MV-4-11 (cell line): ENCODE measurements at regions not wholly inside any gene's neighbourhood (a gene's known extent, or its start where the extent isn't known, plus 50 kb on each side); places are given as distances from the start of the nearest gene placed in this dataset.
"Not testable (repeated sequence)": the region's sequence is repeated elsewhere in the genome, so short reads cannot be mapped to it uniquely, and the experiment has no call there.

ENCODE experiments used
- DNase-seq: peaks from one replicate; lab custom pipeline; 2025; lab: John Stamatoyannopoulos, UW

DNA sequence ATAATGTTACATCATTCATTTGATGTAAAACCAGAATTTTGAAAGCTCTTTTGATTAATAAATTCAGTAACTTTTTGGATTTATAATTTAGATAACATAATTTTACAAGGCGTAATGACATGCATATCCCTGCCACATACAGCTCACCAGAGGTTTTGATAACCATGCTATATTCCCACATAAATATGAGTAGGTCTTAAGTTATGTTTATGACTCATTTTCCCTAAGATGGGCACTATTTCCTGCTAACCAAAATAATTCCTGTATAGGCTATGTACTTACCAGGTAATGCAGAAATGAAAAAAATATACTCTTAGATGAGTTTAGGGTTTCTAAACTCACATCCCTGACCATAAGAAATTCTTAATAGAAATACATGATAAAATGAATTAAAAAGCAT, 93.9 kb upstream of the EDIL3 start:
- no peak for DNase-seq

DNA sequence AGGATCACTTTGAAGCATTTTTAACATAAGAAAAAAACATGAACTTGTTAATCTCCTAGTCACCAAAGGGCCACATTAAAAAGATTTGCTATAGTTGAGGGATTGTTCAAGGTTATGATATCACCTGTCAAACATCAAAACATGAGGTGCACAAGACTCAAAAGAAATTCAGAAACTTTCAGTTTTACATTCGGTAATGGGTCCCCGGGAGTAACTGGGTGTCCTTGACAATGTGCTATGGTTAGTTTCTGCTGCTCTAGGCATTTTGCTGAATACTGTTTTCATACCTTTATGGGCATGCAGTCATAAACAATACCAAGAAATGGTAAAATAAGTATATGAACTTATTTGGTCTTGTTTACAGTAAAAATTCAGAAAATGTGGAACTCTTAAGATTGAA, 92.8 kb upstream of the EDIL3 start:
- DNase-seq = no peak

GRCh38 chr5:84474126-84474525, 89.4 kb upstream of the EDIL3 start:
- DNase-seq = no peak

GRCh38 chr5:84453405-84453804, 68.7 kb upstream of the EDIL3 start:
- no peak for DNase-seq

- DNase-seq = no peak
These were observed 66.1 kb upstream of the EDIL3 start for GRCh38 chr5:84450617-84451414.

DNA sequence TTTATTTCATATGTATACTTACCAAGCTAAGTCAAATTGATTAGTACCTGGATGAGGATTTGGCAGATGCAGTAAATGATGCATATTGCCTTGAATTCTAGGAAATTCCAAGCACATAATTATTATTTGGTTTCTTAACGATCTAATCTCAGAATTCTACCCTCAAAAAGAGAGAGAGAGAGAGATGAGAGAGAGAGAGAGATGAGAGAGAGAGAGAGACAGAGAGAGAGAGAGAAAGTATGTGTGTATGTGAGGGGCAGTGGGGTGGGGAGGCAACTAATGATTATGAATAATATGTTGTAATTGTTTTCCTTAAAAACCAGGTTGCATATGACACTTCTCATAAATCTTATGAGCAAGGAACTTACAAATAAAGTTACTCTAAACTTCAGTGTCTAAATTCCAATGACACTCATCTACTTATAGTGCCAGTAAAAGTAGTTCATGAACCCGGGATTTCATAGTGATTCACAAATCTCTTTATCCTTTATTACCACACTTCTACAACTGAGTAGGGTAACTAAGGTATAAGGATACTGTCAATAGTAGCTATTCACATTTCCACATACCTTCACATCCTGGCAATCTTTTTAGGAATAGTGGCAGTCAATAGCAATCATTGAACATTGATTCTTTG, 60.5 kb upstream of the EDIL3 start:
- no peak for DNase-seq

DNA sequence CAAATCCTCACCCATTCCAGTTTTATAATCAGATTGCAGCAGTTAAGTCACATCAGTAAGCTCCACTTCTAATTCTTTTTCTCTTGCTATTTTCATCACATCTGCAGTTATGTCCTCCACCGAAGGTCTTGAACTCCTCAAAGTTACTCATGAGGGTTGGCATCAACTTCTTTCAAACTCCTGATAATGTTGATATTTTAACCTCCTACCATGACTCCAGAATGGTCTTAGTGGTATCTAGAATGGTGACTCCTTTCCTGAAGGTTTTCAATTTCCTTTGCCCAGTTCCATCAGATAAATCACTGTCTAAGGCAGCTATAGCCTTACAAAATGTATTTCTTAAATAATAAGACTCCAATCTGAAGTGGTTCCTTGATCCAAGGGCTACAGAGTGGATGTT, 53.8 kb upstream of the EDIL3 start:
- DNase-seq = no peak

GRCh38 chr5:84437673-84438315, 53.1 kb upstream of the EDIL3 start:
- no peak for DNase-seq

DNA sequence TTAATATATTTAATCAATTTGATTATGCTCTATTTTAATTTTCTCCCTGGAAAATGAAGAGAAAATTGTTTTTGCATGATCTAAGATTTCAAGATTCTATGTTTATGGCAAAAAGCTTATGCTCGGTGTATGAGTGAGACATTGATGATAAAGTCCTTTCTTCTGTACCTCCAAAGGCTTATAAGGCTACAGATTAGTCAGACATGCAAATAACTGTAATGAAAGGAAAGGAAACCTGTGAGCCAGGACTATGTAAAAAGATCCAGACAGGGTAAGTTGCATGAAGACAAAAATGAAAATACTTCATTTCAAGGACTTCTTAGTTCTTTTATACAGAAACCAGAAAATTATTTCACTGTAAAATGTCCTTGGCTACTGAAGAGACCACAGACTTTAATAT, 52.2 kb upstream of the EDIL3 start:
- no peak for DNase-seq

- DNase-seq = not testable (repeated sequence)
These were observed 51.2 kb upstream of the EDIL3 start for GRCh38 chr5:84435861-84436346.
